HCT116 (cell line): ENCODE measurements at regions not wholly inside any gene's neighbourhood (a gene's known extent, or its start where the extent isn't known, plus 50 kb on each side); places are given as distances from the start of the nearest gene placed in this dataset.

ENCODE experiments used
- ATAC-seq: fragments of 200-7000 bp; cut with Tn5 transposase; 2 replicates; pipeline ENCODE4 v1.9.1; 2020; ENCODE audit warnings: mild to moderate bottlenecking, moderate library complexity
- BruUV-seq: library from RNA; stranded (reverse); fragments of 400-500 nt; replicated peaks from 2 replicates; lab custom pipeline; 2021; lab: Mats Ljungman, UMichigan
- CTCF ChIA-PET: fragments of 300-600 bp; sonication (Branson Sonifier 250); formaldehyde crosslinking; loops from one replicate; lab custom pipeline; 2021; ENCODE audit warnings: antibody characterized with exemption; lab: Charles Lee
- POLR2A ChIA-PET: fragments of 300-600, 350-600 bp; sonication (Branson Sonifier 250); formaldehyde crosslinking; loops from one replicate; lab custom pipeline; 2021; ENCODE audit warnings: antibody characterized with exemption; lab: Charles Lee
- RAD21 ChIA-PET, 2 experiments: fragments of 300-600 bp; sonication (Branson Sonifier 250); formaldehyde crosslinking; loops; one replicate each; lab custom pipeline; 2023; ENCODE audit warnings: low total read pairs in 2 of 2; ENCODE audit not compliant: uncharacterized antibody in 2 of 2, unreplicated experiment in 2 of 2, low non-redundant PET in 1 of 2; lab: Charles Lee
- DNase-seq: peaks from one replicate; pipeline ENCODE4 v3.0.0-alpha.2; 2010; ENCODE audit warnings: low read depth, low spot score
- H2AFZ ChIP-seq: fragments of 200-600 bp; shearing (Covaris generic), sonication (generic); 2 replicates; pipeline ENCODE4 v1.6.1; 2017; ENCODE audit warnings: low read depth, mixed run types, mixed read lengths, antibody characterized with exemption, low read length; ENCODE audit not compliant: poor library complexity, severe bottlenecking
- H3K27ac ChIP-seq: 2 replicates; pipeline ENCODE4 v1.5.1; 2012; ENCODE audit warnings: low read depth, low read length
- H3K27me3 ChIP-seq: fragments of 200-600 bp; sonication (generic); 2 replicates; pipeline ENCODE4 v1.6.1; 2016; ENCODE audit warnings: mixed run types, low read length, mixed read lengths; ENCODE audit not compliant: insufficient read depth
- H3K36me3 ChIP-seq, 2 experiments: fragments of 200-500 bp in 1 of 2; fragments of 200-600 bp in 1 of 2; sonication (Bioruptor generic) in 1 of 2; sonication (generic) in 1 of 2; 2 replicates each; pipeline versions ENCODE4 v1.5.1 to v1.6.1; 2014 to 2016; ENCODE audit warnings: low read length in 2 of 2, inconsistent platforms in 1 of 2, mixed read lengths in 1 of 2, mixed run types in 1 of 2; ENCODE audit not compliant: insufficient read depth in 2 of 2, control insufficient read depth in 1 of 2
- H3K4me1 ChIP-seq, 2 experiments: fragments of 200-600 bp in 1 of 2; sonication (generic) in 1 of 2; 2 replicates each; pipeline versions ENCODE4 v1.5.1 to v1.6.1; 2012 to 2017; ENCODE audit warnings: low read length in 2 of 2, inconsistent platforms in 1 of 2, mild to moderate bottlenecking in 1 of 2, mixed read lengths in 1 of 2, mixed run types in 1 of 2, moderate library complexity in 1 of 2; ENCODE audit not compliant: insufficient read depth in 2 of 2, control insufficient read depth in 1 of 2
- H3K4me2 ChIP-seq: fragments of 200-600 bp; sonication (generic); 2 replicates; pipeline ENCODE4 v1.6.1; 2017; ENCODE audit warnings: mixed run types, low read length, mixed read lengths
- H3K4me3 ChIP-seq, 2 experiments: fragments of 200-600 bp in 1 of 2; sonication (generic) in 1 of 2; replicated peaks in 1 of 2; 2 replicates each; pipeline ENCODE4 v1.5.1; 2011 to 2016; ENCODE audit warnings: low read length in 2 of 2, control low read depth in 1 of 2, low read depth in 1 of 2, mild to moderate bottlenecking in 1 of 2, mixed read lengths in 1 of 2, mixed run types in 1 of 2
- H3K79me2 ChIP-seq: fragments of 200-600 bp; sonication (generic); 2 replicates; pipeline ENCODE4 v1.6.1; 2017; ENCODE audit warnings: mild to moderate bottlenecking, mixed run types, low read length, moderate library complexity, mixed read lengths; ENCODE audit not compliant: insufficient read depth
- H3K9ac ChIP-seq: fragments of 200-600 bp; sonication (generic); 2 replicates; pipeline ENCODE4 v1.6.1; 2016; ENCODE audit warnings: low read length, mixed read lengths
- H3K9me2 ChIP-seq: fragments of 200-600 bp; sonication (generic), shearing (Covaris generic); 2 replicates; pipeline ENCODE4 v1.6.1; 2017; ENCODE audit warnings: mixed run types, mild to moderate bottlenecking, moderate library complexity; ENCODE audit not compliant: insufficient read depth
- H3K9me3 ChIP-seq, 2 experiments: fragments of 200-500 bp in 1 of 2; fragments of 200-600 bp in 1 of 2; sonication (Bioruptor generic) in 1 of 2; sonication (generic) in 1 of 2; 2 replicates each; pipeline ENCODE4 v1.6.1; 2014 to 2017; ENCODE audit warnings: low read length in 2 of 2, mixed read lengths in 2 of 2, inconsistent platforms in 1 of 2, low read depth in 1 of 2, mild to moderate bottlenecking in 1 of 2, mixed run types in 1 of 2, moderate library complexity in 1 of 2; ENCODE audit not compliant: control insufficient read depth in 1 of 2, insufficient read depth in 1 of 2
- H4K20me1 ChIP-seq: fragments of 200-600 bp; sonication (generic), shearing (Covaris generic); 2 replicates; pipeline ENCODE4 v1.6.1; 2017; ENCODE audit warnings: mixed run types, mild to moderate bottlenecking, moderate library complexity; ENCODE audit not compliant: insufficient read depth
- CBX3 ChIP-seq: IDR thresholded peaks from 2 replicates; pipeline ENCODE4 v1.6.1; 2012; ENCODE audit warnings: low read depth
- CEBPB ChIP-seq: IDR thresholded peaks from 2 replicates; pipeline ENCODE4 v1.6.1; 2012; ENCODE audit warnings: low read depth
- EZH2 ChIP-seq: fragments of 200-600 bp; sonication (generic); IDR thresholded peaks from 2 replicates; pipeline ENCODE4 v1.6.1; 2017; ENCODE audit warnings: antibody characterized with exemption, mixed run types
- EZH2phosphoT487 ChIP-seq: fragments of 200-600 bp; IDR thresholded peaks from 2 replicates; pipeline ENCODE4 v1.6.1; 2018; ENCODE audit warnings: antibody characterized with exemption, borderline replicate concordance
- RAD21 ChIP-seq: IDR thresholded peaks from 2 replicates; pipeline ENCODE4 v1.6.1; 2012; ENCODE audit warnings: low read depth, mild to moderate bottlenecking
- REST ChIP-seq: IDR thresholded peaks from 2 replicates; pipeline ENCODE4 v1.6.1; 2012; ENCODE audit warnings: low read depth
- SIN3A ChIP-seq: IDR thresholded peaks from 2 replicates; pipeline ENCODE4 v1.6.1; 2012; ENCODE audit warnings: low read depth
- SRF ChIP-seq: IDR thresholded peaks from 2 replicates; pipeline ENCODE4 v1.6.1; 2012; ENCODE audit warnings: low read depth
- ZFX ChIP-seq: fragments of 450-650 bp; IDR thresholded peaks from 2 replicates; pipeline ENCODE4 v1.6.1; 2017
- intact Hi-C: fragments of 100-400 bp; cut with micrococcal nuclease; formaldehyde crosslinking; loops from 2 replicates; pipeline ENCODE4 v1.10.0; 2022

- H3K9me3 ChIP-seq = no peaks in the 10 kb centered on the region; a peak in 1 of 4 replicates
- peaks cover 0 to 3% of the 10 kb centered on the region in 2 experiments; a peak in 1 of 4 replicates for H3K4me1 ChIP-seq
- H3K36me3 ChIP-seq = no peaks in the 10 kb centered on the region
- H3K79me2 ChIP-seq = no peaks in the 10 kb centered on the region
- BruUV-seq = no TSS peak
- no peak overlapping the region for H3K9ac ChIP-seq
- no peak overlapping the region for H3K27ac ChIP-seq
- no peak overlapping the region for H3K4me3 ChIP-seq
- ATAC-seq (no peak), DNase-seq (no peak)
- POLR2A ChIA-PET = no interaction called here
- RAD21 ChIA-PET = no interaction called here
- no peak overlapping the region for H3K4me2 ChIP-seq
- no peak for TF ChIP-seq EZH2phosphoT487
- no peak for TF ChIP-seq CBX3
- TF ChIP-seq ZFX = no peak
- no peak for TF ChIP-seq CEBPB
- no peak for TF ChIP-seq SIN3A
- TF ChIP-seq REST = no peak
- TF ChIP-seq RAD21 = no peak
- TF ChIP-seq SRF = no peak
- no peak for TF ChIP-seq EZH2
- intact Hi-C loops = no loop called here
- CTCF ChIA-PET = no interaction called here
- no peaks in the 10 kb centered on the region for H3K27me3 ChIP-seq
- H3K9me2 ChIP-seq = no peaks in the 10 kb centered on the region
- H2AFZ ChIP-seq = no peak overlapping the region
- H4K20me1 ChIP-seq = no peaks in the 10 kb centered on the region
Observed at GRCh38 chr1:115398745-115399144, 60.7 kb upstream of the NGF start.
